KMS-11 (cell line): ENCODE measurements at regions not wholly inside any gene's neighbourhood (a gene's known extent, or its start where the extent isn't known, plus 50 kb on each side); places are given as distances from the start of the nearest gene placed in this dataset.

ENCODE experiments used
- H2AFZ ChIP-seq: fragments of 200-600 bp; sonication (generic); 2 replicates; pipeline ENCODE4 v1.6.1; 2016; ENCODE audit warnings: antibody characterized with exemption, mixed run types, low read depth
- H3K27ac ChIP-seq: fragments of 200-600 bp; sonication (generic); 2 replicates; pipeline ENCODE4 v1.6.1; 2016; ENCODE audit warnings: mild to moderate bottlenecking, mixed run types
- H3K27me3 ChIP-seq: fragments of 200-600 bp; sonication (generic); 2 replicates; pipeline ENCODE4 v1.6.1; 2017; ENCODE audit warnings: mild to moderate bottlenecking, low read depth, mixed run types, moderate library complexity; ENCODE audit not compliant: insufficient read depth
- H3K36me3 ChIP-seq: fragments of 200-600 bp; sonication (generic); 2 replicates; pipeline ENCODE4 v1.6.1; 2017; ENCODE audit warnings: mild to moderate bottlenecking, mixed run types; ENCODE audit not compliant: insufficient read depth
- H3K4me1 ChIP-seq: fragments of 200-600 bp; sonication (generic); 2 replicates; pipeline ENCODE4 v1.6.1; 2016; ENCODE audit warnings: mild to moderate bottlenecking, low read depth, mixed run types; ENCODE audit not compliant: poor library complexity, severe bottlenecking
- H3K4me2 ChIP-seq: fragments of 200-600 bp; sonication (generic); 2 replicates; pipeline ENCODE4 v1.7.0; 2016; ENCODE audit warnings: mild to moderate bottlenecking, mixed run types
- H3K4me3 ChIP-seq: fragments of 200-600 bp; sonication (generic); IDR thresholded peaks from 2 replicates; pipeline ENCODE4 v1.6.1; 2017; ENCODE audit warnings: low read depth, low read length, mixed read lengths; ENCODE audit not compliant: insufficient read depth
- H3K79me2 ChIP-seq: fragments of 200-600 bp; sonication (generic); 2 replicates; pipeline ENCODE4 v1.6.1; 2016; ENCODE audit warnings: low read depth, mixed run types; ENCODE audit not compliant: insufficient read depth
- H3K9ac ChIP-seq: fragments of 200-600 bp; sonication (generic); 2 replicates; pipeline ENCODE4 v1.6.1; 2016; ENCODE audit warnings: mild to moderate bottlenecking, mixed run types
- H4K20me1 ChIP-seq: fragments of 200-600 bp; sonication (generic); 2 replicates; pipeline ENCODE4 v1.6.1; 2016; ENCODE audit warnings: mild to moderate bottlenecking, mixed run types; ENCODE audit not compliant: insufficient read depth
- CTCF ChIP-seq: fragments of 200-600 bp; sonication (generic); conservative IDR thresholded peaks from 2 replicates; pipeline ENCODE4 v1.6.1; 2017; ENCODE audit warnings: low read depth, mild to moderate bottlenecking, antibody characterized with exemption, low read length, moderate library complexity, mixed read lengths

GRCh38 chr5:169429044-169429443 is 128.1 kb upstream of the SLIT3 start:
- Histone ChIP-seq H3K36me3 (no peaks in the 10 kb centered on the region), H4K20me1 (no peaks in the 10 kb centered on the region), H3K4me1 (no peaks in the 10 kb centered on the region), H3K9ac (no peak overlapping the region), H3K79me2 (no peaks in the 10 kb centered on the region), H3K27ac (no peak overlapping the region), H3K4me3 (no peak overlapping the region), H3K4me2 (no peak overlapping the region), H3K27me3 (no peaks in the 10 kb centered on the region), H2AFZ (no peak overlapping the region)
- no peak for TF ChIP-seq CTCF

GRCh38 chr5:169426784-169427183 is 125.8 kb upstream of the SLIT3 start:
- Histone ChIP-seq H3K4me2 (no peak overlapping the region), H3K79me2 (no peaks in the 10 kb centered on the region), H3K36me3 (no peaks in the 10 kb centered on the region), H2AFZ (no peak overlapping the region), H3K4me3 (no peak overlapping the region), H4K20me1 (no peaks in the 10 kb centered on the region), H3K27me3 (no peaks in the 10 kb centered on the region), H3K9ac (no peak overlapping the region), H3K27ac (no peak overlapping the region), H3K4me1 (no peaks in the 10 kb centered on the region)
- TF ChIP-seq CTCF: no peak

GRCh38 chr5:169424670-169425378 is 123.9 kb upstream of the SLIT3 start:
- H3K4me2 ChIP-seq: no peak overlapping the region
- no peaks in the 10 kb centered on the region for H3K27me3 ChIP-seq
- H2AFZ ChIP-seq: no peak overlapping the region

GRCh38 chr5:169424279-169424655 is 123.3 kb upstream of the SLIT3 start:
- Histone ChIP-seq H3K4me2 (no peak overlapping the region), H2AFZ (no peak overlapping the region), H3K27me3 (no peaks in the 10 kb centered on the region), H3K27ac (no peak overlapping the region), H3K36me3 (no peaks in the 10 kb centered on the region), H3K4me3 (no peak overlapping the region), H3K4me1 (no peaks in the 10 kb centered on the region), H3K9ac (no peak overlapping the region), H4K20me1 (no peaks in the 10 kb centered on the region), H3K79me2 (no peaks in the 10 kb centered on the region)
- TF ChIP-seq CTCF: no peak

More at GRCh38 chr5:169424670-169425378, 123.9 kb upstream of the SLIT3 start:
- no peak overlapping the region for H3K27ac ChIP-seq
- no peak for TF ChIP-seq CTCF
- H3K4me1 ChIP-seq: no peaks in the 10 kb centered on the region
- H3K4me3 ChIP-seq: no peak overlapping the region
- H4K20me1 ChIP-seq: no peaks in the 10 kb centered on the region
- H3K9ac ChIP-seq: no peak overlapping the region
- H3K79me2 ChIP-seq: no peaks in the 10 kb centered on the region
- H3K36me3 ChIP-seq: no peaks in the 10 kb centered on the region
